Peyer's patch (tissue), 4 donors: ENCODE measurements at regions not wholly inside any gene's neighbourhood (a gene's known extent, or its start where the extent isn't known, plus 50 kb on each side); places are given as distances from the start of the nearest gene placed in this dataset.

Source experiments
- DNase-seq, 3 donors: peaks; one replicate each; pipeline ENCODE4 v3.0.0-alpha.2; 2017 to 2019
- H3K27ac ChIP-seq, 4 donors: fragments of 200-600 bp; sonication (generic); one replicate each; pipeline ENCODE4 v1.5.1; 2016 to 2019
- H3K27me3 ChIP-seq, 2 donors: fragments of 200-600 bp; sonication (generic); one replicate each; pipeline ENCODE4 v1.5.1; 2019
- H3K36me3 ChIP-seq, 3 donors: fragments of 200-600 bp; sonication (generic); one replicate each; pipeline ENCODE4 v1.5.1; 2016 to 2019
- H3K4me1 ChIP-seq, 4 donors: fragments of 200-600 bp; sonication (generic); one replicate each; pipeline ENCODE4 v1.5.1; 2016 to 2019
- H3K4me3 ChIP-seq, 4 donors: fragments of 200-600 bp; sonication (generic); 1 replicate in 3 of 4; 2 replicates in 1 of 4; pipeline ENCODE4 v1.5.1; 2016 to 2019; ENCODE audit warnings: mild to moderate bottlenecking in 1 of 4
- H3K9me3 ChIP-seq, 4 donors: fragments of 200-600 bp; sonication (generic); one replicate each; pipeline ENCODE4 v1.5.1; 2016 to 2019; ENCODE audit warnings: mild to moderate bottlenecking in 1 of 4
- POLR2A ChIP-seq, 2 donors: fragments of 450-650 bp; IDR thresholded peaks; one replicate each; pipeline ENCODE4 v1.5.1; 2017; ENCODE audit warnings: antibody characterized with exemption in 2 of 2, mild to moderate bottlenecking in 2 of 2, moderate library complexity in 2 of 2
- TF ChIP-seq, protein P1 (sequence below), 6 experiments: fragments of 450-650 bp in 4 of 6; fragments of 200-600 bp in 2 of 6; sonication (generic) in 1 of 6; IDR thresholded peaks; one replicate each; pipeline ENCODE4 v1.5.1; 2017 to 2019; ENCODE audit warnings: antibody characterized with exemption in 6 of 6, mild to moderate bottlenecking in 3 of 6, moderate library complexity in 1 of 6

DNA sequence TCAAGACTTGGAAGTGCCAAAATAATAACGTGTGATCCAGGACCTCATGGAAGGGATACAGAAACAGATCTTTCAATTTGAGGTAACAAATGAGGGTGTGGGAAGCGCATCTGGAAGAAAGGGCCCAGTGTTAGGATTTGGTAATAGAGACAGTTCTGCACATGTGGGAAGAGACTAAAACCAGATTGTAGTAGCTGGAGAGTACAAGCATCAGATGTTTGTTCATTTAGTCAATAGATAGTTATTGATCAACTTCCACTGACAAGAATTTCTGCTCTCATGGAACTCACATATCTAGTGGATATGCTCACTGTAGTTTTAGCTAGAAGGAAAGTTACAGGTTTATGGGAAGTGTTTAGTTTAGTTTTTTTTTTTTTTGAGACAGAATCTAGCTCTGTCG is 153.6 kb downstream of the TLR5 start:
- H3K4me3 ChIP-seq = no peak overlapping the region
- no peaks in the 10 kb centered on the region for H3K36me3 ChIP-seq
- no peaks in the 10 kb centered on the region for H3K4me1 ChIP-seq
- no peaks in the 10 kb centered on the region for H3K9me3 ChIP-seq
- DNase-seq = no peak
- TF ChIP-seq, protein P1, sequence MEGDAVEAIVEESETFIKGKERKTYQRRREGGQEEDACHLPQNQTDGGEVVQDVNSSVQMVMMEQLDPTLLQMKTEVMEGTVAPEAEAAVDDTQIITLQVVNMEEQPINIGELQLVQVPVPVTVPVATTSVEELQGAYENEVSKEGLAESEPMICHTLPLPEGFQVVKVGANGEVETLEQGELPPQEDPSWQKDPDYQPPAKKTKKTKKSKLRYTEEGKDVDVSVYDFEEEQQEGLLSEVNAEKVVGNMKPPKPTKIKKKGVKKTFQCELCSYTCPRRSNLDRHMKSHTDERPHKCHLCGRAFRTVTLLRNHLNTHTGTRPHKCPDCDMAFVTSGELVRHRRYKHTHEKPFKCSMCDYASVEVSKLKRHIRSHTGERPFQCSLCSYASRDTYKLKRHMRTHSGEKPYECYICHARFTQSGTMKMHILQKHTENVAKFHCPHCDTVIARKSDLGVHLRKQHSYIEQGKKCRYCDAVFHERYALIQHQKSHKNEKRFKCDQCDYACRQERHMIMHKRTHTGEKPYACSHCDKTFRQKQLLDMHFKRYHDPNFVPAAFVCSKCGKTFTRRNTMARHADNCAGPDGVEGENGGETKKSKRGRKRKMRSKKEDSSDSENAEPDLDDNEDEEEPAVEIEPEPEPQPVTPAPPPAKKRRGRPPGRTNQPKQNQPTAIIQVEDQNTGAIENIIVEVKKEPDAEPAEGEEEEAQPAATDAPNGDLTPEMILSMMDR (IDR thresholded peaks at IDR 0.05) = no peak
- no peak for TF ChIP-seq POLR2A (IDR thresholded peaks at IDR 0.05)
- H3K27ac ChIP-seq = no peak overlapping the region
- H3K27me3 ChIP-seq = no peaks in the 10 kb centered on the region

DNA sequence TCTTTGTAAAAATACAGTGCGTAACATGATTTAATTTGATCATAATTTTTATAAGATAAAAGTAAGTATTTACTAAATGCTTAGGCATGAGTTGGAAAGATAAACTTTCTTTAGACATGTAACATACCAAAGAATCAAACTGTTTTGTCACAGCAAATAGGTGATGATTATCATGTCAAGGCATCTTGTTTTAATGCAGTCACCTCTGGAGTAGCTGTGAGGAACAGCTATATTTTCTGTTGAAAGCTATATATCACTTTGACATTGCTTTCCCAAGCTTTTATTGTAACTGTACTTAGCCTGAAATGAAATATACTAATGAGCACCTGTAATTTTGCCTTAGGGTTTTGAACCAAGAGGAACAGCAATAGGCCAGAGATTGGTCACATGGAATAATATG is 151.9 kb downstream of the TLR5 start:
- H3K9me3 ChIP-seq = no peaks in the 10 kb centered on the region
- TF ChIP-seq POLR2A (IDR thresholded peaks at IDR 0.05) = no peak
- TF ChIP-seq, protein P1 (IDR thresholded peaks at IDR 0.05) = no peak
- no peak for DNase-seq
- no peaks in the 10 kb centered on the region for H3K36me3 ChIP-seq
- H3K4me3 ChIP-seq = no peak overlapping the region
- no peak overlapping the region for H3K27ac ChIP-seq
- no peaks in the 10 kb centered on the region for H3K4me1 ChIP-seq
- H3K27me3 ChIP-seq = no peaks in the 10 kb centered on the region

DNA sequence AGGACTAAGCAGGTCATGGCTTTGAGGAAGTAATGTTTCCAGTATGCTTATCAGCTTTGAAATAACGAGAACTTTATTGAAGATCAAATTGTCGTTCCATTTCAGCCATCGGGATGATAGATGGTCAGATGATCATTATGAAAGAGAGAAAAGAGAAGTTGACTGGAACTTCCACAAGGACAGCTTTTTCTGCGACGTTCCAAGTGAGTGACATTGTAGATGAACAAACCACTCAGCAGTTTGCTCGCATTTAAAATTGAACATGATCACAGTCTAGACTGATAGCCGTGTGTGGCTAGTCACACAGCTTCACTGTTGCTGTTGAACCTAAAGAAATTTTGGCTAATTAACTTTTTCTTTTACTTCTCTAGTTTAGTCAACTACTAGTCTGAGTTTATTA is 151.1 kb downstream of the TLR5 start:
- Histone ChIP-seq H3K9me3 (no peaks in the 10 kb centered on the region), H3K4me3 (no peak overlapping the region), H3K36me3 (no peaks in the 10 kb centered on the region), H3K27ac (no peak overlapping the region), H3K27me3 (no peaks in the 10 kb centered on the region), H3K4me1 (no peaks in the 10 kb centered on the region)
- no peak for DNase-seq
- TF ChIP-seq, protein P1 (IDR thresholded peaks at IDR 0.05) = no peak
- TF ChIP-seq POLR2A (IDR thresholded peaks at IDR 0.05) = no peak

GRCh38 chr1:222994511-222995235 is 148.4 kb downstream of the TLR5 start:
- no peak overlapping the region for H3K4me3 ChIP-seq
- H3K27me3 ChIP-seq = no peaks in the 10 kb centered on the region
- DNase-seq = no peak
- no peaks in the 10 kb centered on the region for H3K4me1 ChIP-seq
- no peak overlapping the region for H3K27ac ChIP-seq
- H3K9me3 ChIP-seq = no peaks in the 10 kb centered on the region
- H3K36me3 ChIP-seq = no peaks in the 10 kb centered on the region
- TF ChIP-seq POLR2A (IDR thresholded peaks at IDR 0.05) = no peak
- TF ChIP-seq, protein P1 (IDR thresholded peaks at IDR 0.05) = no peak

GRCh38 chr1:222995236-222995580 is 147.8 kb downstream of the TLR5 start:
- Histone ChIP-seq H3K9me3 (no peaks in the 10 kb centered on the region), H3K27me3 (no peaks in the 10 kb centered on the region), H3K27ac (no peak overlapping the region), H3K4me3 (no peak overlapping the region), H3K4me1 (peaks cover 0 to 4% (median 0%) of the 10 kb centered on the region in 4 donors), H3K36me3 (no peaks in the 10 kb centered on the region)
- TF ChIP-seq, protein P1 (IDR thresholded peaks at IDR 0.05) = no peak
- no peak for TF ChIP-seq POLR2A (IDR thresholded peaks at IDR 0.05)
- DNase-seq = no peak
